Smooth muscle cell (in vitro differentiated cells): ENCODE measurements at regions not wholly inside any gene's neighbourhood (a gene's known extent, or its start where the extent isn't known, plus 50 kb on each side); places are given as distances from the start of the nearest gene placed in this dataset.

Experiments used
- DNase-seq: peaks from one replicate; lab custom pipeline; 2025; ENCODE audit not compliant: unreplicated experiment; lab: John Stamatoyannopoulos, UW
- H2AFZ ChIP-seq: fragments of 200-600 bp; sonication (generic); 2 replicates; pipeline ENCODE4 v1.6.0; 2016; ENCODE audit warnings: antibody characterized with exemption, low read depth, mild to moderate bottlenecking
- H3F3A ChIP-seq: fragments of 200-600 bp; sonication (generic); 2 replicates; pipeline ENCODE4 v1.6.0; 2017; ENCODE audit warnings: antibody characterized with exemption, low read depth
- H3K27ac ChIP-seq: fragments of 200-600 bp; sonication (generic); 2 replicates; pipeline ENCODE4 v1.5.1; 2016; ENCODE audit warnings: low read depth, mild to moderate bottlenecking
- H3K27me3 ChIP-seq: fragments of 200-600 bp; sonication (generic); 2 replicates; pipeline ENCODE4 v1.6.1; 2016; ENCODE audit warnings: low read depth, mild to moderate bottlenecking
- H3K36me3 ChIP-seq: fragments of 200-600 bp; sonication (generic); 2 replicates; pipeline ENCODE4 v1.5.1; 2016; ENCODE audit warnings: low read depth
- H3K4me1 ChIP-seq: fragments of 200-600 bp; sonication (generic); 2 replicates; pipeline ENCODE4 v1.5.1; 2016; ENCODE audit warnings: low read depth
- H3K4me2 ChIP-seq: fragments of 200-600 bp; sonication (generic); 2 replicates; pipeline ENCODE4 v1.6.0; 2016; ENCODE audit warnings: mild to moderate bottlenecking
- H3K4me3 ChIP-seq: fragments of 200-600 bp; sonication (generic); 2 replicates; pipeline ENCODE4 v1.5.1; 2016; ENCODE audit warnings: mild to moderate bottlenecking
- H3K79me2 ChIP-seq: fragments of 200-600 bp; sonication (generic); 2 replicates; pipeline ENCODE4 v1.6.0; 2016; ENCODE audit warnings: low read depth, mild to moderate bottlenecking
- H3K9ac ChIP-seq: fragments of 200-600 bp; sonication (generic); 2 replicates; pipeline ENCODE4 v1.6.0; 2016; ENCODE audit warnings: low read depth
- H3K9me3 ChIP-seq: fragments of 200-600 bp; sonication (generic); replicated peaks from 2 replicates; pipeline ENCODE4 v1.5.1; 2016; ENCODE audit warnings: low read depth
- H4K20me1 ChIP-seq: fragments of 200-600 bp; sonication (generic); 2 replicates; pipeline ENCODE4 v1.6.0; 2016; ENCODE audit warnings: low read depth
- WGBS: methylation state at CpG from one replicate; pipeline ENCODE4 v1.1.7; 2016; ENCODE audit warnings: low lambda C conversion rate; 5-methylcytosine and 5-hydroxymethylcytosine counted together
- TF ChIP-seq, protein P1 (sequence below): fragments of 200-600 bp; sonication (generic); IDR thresholded peaks from 2 replicates; pipeline ENCODE4 v1.5.1; 2017; ENCODE audit warnings: borderline replicate concordance, mild to moderate bottlenecking, antibody characterized with exemption; ENCODE audit not compliant: insufficient read depth, poor library complexity, severe bottlenecking

DNA sequence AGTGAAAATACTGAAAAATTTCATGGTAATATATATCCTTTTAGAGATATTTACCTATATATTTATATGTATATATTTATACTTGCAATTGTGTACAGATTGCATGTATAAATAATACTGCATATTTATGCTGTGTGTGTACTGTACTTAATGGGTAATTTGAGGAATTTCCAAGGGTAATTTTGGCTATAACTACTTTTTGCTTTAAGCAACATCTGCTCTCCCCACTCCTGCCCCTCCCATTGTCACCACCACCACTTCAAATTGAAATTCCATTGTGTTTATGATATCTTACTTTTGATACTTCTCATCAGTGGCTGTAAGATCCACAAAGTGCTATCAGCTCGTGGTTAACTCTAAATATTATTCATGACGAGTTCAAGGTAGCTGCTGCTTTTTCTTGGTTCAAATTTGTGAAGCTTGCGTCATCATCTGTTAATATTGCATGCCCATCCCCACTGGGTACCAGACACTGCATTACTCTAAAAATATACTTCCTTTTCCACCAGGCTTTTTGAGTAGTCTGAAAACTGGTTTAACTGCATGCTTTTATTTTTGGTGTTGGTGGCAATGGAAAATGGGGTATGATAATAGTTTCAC is 91.7 kb upstream of the MITF start:
- no peak overlapping the region for H3K4me2 ChIP-seq
- no peaks in the 10 kb centered on the region for H3K27me3 ChIP-seq
- no peak overlapping the region for H2AFZ ChIP-seq
- H3K36me3 ChIP-seq: no peaks in the 10 kb centered on the region
- 52% methylated on average over 3 of the region's 3 CpGs for WGBS
- H3K4me1 ChIP-seq: no peaks in the 10 kb centered on the region
- H4K20me1 ChIP-seq: no peaks in the 10 kb centered on the region
- H3K4me3 ChIP-seq: no peak overlapping the region
- TF ChIP-seq, protein P1, sequence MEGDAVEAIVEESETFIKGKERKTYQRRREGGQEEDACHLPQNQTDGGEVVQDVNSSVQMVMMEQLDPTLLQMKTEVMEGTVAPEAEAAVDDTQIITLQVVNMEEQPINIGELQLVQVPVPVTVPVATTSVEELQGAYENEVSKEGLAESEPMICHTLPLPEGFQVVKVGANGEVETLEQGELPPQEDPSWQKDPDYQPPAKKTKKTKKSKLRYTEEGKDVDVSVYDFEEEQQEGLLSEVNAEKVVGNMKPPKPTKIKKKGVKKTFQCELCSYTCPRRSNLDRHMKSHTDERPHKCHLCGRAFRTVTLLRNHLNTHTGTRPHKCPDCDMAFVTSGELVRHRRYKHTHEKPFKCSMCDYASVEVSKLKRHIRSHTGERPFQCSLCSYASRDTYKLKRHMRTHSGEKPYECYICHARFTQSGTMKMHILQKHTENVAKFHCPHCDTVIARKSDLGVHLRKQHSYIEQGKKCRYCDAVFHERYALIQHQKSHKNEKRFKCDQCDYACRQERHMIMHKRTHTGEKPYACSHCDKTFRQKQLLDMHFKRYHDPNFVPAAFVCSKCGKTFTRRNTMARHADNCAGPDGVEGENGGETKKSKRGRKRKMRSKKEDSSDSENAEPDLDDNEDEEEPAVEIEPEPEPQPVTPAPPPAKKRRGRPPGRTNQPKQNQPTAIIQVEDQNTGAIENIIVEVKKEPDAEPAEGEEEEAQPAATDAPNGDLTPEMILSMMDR: no peak
- H3F3A ChIP-seq: no peaks in the 10 kb centered on the region
- no peaks in the 10 kb centered on the region for H3K79me2 ChIP-seq
- H3K9me3 ChIP-seq: no peaks in the 10 kb centered on the region
- H3K9ac ChIP-seq: no peak overlapping the region
- no peak for DNase-seq
- H3K27ac ChIP-seq: no peak overlapping the region

DNA sequence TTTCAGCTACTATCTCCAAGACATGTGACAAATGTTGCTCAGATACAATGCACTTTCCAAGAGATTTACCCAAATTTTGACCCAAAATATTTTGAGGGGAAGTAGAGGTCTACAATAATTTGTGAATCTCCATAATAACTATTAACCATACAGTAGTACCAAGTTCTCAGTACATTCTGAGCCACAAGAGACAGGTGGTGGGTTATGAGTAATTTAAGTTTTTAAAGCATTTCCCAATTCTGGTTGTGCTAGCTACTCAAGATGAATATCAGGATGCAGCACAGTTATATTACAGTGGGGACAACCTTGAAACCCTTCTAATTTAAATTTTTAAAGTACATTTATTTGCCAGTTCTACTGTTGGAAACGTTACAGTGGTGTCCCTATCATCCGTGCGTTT is 92.2 kb upstream of the MITF start:
- Histone ChIP-seq H3K9me3 (no peaks in the 10 kb centered on the region), H3K27me3 (no peaks in the 10 kb centered on the region), H4K20me1 (no peaks in the 10 kb centered on the region), H2AFZ (no peak overlapping the region), H3K9ac (no peak overlapping the region), H3K27ac (no peak overlapping the region), H3K4me2 (no peak overlapping the region), H3K79me2 (no peaks in the 10 kb centered on the region), H3F3A (no peaks in the 10 kb centered on the region), H3K4me1 (no peaks in the 10 kb centered on the region), H3K36me3 (no peaks in the 10 kb centered on the region), H3K4me3 (no peak overlapping the region)
- 92% methylated on average over 3 of the region's 3 CpGs for WGBS
- DNase-seq: no peak
- TF ChIP-seq, protein P1: no peak

- no peaks in the 10 kb centered on the region for H3K4me1 ChIP-seq
- H3K36me3 ChIP-seq: no peaks in the 10 kb centered on the region
- DNase-seq: no peak
- no peak overlapping the region for H3K27ac ChIP-seq
- H4K20me1 ChIP-seq: no peaks in the 10 kb centered on the region
- H3K4me3 ChIP-seq: no peak overlapping the region
- no peaks in the 10 kb centered on the region for H3K9me3 ChIP-seq
- WGBS: 89% methylated on average over 14 of the region's 14 CpGs
- H3K79me2 ChIP-seq: no peaks in the 10 kb centered on the region
- H3F3A ChIP-seq: no peaks in the 10 kb centered on the region
- no peak overlapping the region for H3K4me2 ChIP-seq
- H2AFZ ChIP-seq: no peak overlapping the region
- H3K9ac ChIP-seq: no peak overlapping the region
- no peaks in the 10 kb centered on the region for H3K27me3 ChIP-seq
- TF ChIP-seq, protein P1: no peak
Measured at GRCh38 chr3:69646287-69647067, 92.8 kb upstream of the MITF start.
